ENCODE measurements at regions not wholly inside any gene's neighbourhood (a gene's known extent, or its start where the extent isn't known, plus 50 kb on each side); places are given as distances from the start of the nearest gene placed in this dataset.

DNA sequence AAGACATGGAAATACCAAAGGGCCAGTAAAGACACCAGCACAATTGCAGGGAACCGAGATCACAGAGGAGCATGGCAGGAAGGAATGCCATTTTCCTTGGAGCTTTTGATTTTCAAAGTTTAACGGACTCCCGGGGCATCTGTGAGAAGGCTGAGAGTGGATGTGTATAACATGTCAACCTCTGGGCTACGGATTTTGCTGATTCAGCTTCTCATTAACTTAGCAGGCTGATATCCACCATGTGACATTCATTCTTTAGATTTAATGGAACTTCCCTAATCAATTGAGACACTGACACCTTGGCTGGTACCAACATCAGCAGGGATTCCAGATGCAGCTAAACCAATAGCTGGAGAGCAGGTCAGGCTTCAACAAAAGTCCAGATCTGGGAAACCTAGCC, 496.6 kb upstream of the SPHKAP start:
- Histone ChIP-seq H3K27me3 (no peaks in the 10 kb centered on the region), H3K4me2 (no peak overlapping the region), H3K9me2 (replicated peaks; ENCODE audit: insufficient read depth) (no peaks in the 10 kb centered on the region), H3K36me3 (replicated peaks; ENCODE audit: insufficient read depth, low read depth) (no peaks in the 10 kb centered on the region), H3K27ac (no peak overlapping the region), H3K9me3 (ENCODE audit: low read depth) (no peaks in the 10 kb centered on the region), H4K20me1 (ENCODE audit: insufficient read depth, poor library complexity, severe bottlenecking) (no peaks in the 10 kb centered on the region), H2AFZ (no peak overlapping the region), H3K4me3 (no peak overlapping the region), H3K4me1 (ENCODE audit: insufficient read depth) (no peaks in the 10 kb centered on the region), H3K79me2 (no peaks in the 10 kb centered on the region)
- 82% methylated on average over 4 of the region's 4 CpGs for WGBS (ENCODE audit: low lambda C conversion rate, missing lambda C conversion rate)
- TF ChIP-seq, protein P1, sequence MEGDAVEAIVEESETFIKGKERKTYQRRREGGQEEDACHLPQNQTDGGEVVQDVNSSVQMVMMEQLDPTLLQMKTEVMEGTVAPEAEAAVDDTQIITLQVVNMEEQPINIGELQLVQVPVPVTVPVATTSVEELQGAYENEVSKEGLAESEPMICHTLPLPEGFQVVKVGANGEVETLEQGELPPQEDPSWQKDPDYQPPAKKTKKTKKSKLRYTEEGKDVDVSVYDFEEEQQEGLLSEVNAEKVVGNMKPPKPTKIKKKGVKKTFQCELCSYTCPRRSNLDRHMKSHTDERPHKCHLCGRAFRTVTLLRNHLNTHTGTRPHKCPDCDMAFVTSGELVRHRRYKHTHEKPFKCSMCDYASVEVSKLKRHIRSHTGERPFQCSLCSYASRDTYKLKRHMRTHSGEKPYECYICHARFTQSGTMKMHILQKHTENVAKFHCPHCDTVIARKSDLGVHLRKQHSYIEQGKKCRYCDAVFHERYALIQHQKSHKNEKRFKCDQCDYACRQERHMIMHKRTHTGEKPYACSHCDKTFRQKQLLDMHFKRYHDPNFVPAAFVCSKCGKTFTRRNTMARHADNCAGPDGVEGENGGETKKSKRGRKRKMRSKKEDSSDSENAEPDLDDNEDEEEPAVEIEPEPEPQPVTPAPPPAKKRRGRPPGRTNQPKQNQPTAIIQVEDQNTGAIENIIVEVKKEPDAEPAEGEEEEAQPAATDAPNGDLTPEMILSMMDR (IDR thresholded peaks at IDR 0.05; ENCODE audit: poor library complexity), result no peak
- no peak for TF ChIP-seq EZH2phosphoT487 (IDR thresholded peaks at IDR 0.05; ENCODE audit: low read depth, severe bottlenecking, unreplicated experiment)
- TF ChIP-seq EZH2 (IDR thresholded peaks at IDR 0.05; ENCODE audit: borderline replicate concordance), result no peak
- DNase-seq (ENCODE audit: low spot score), result no peak

DNA sequence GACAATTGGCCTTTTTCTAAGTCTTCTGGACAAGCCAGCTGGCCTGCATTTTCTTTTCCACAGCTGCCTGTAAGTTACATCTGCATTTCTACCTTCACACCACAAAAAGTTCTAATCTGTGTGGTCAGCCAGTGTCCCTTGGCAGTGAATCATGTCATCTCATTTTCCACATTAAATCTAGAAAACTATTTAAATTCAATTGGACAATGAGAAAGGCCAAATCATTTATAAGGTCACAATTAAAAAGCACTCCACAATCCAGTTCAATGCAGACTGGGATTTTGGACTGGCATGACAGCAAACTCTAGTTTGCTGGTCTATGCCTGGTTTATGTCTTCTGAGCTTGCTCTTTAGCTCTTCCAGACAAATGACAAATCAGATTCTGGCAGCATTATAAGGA, 494.2 kb upstream of the SPHKAP start:
- DNase-seq (ENCODE audit: low spot score), result no peak

GRCh38 chr2:228675091-228675490, 493.6 kb upstream of the SPHKAP start:
- TF ChIP-seq EZH2phosphoT487 (IDR thresholded peaks at IDR 0.05; ENCODE audit: low read depth, severe bottlenecking, unreplicated experiment) (no peak), EZH2 (IDR thresholded peaks at IDR 0.05; ENCODE audit: borderline replicate concordance) (no peak)
- TF ChIP-seq, protein P1 (IDR thresholded peaks at IDR 0.05; ENCODE audit: poor library complexity), result no peak
- Histone ChIP-seq H3K9me3 (ENCODE audit: low read depth) (no peaks in the 10 kb centered on the region), H2AFZ (no peak overlapping the region), H3K27ac (peak overlapping the region; percentile 5), H4K20me1 (ENCODE audit: insufficient read depth, poor library complexity, severe bottlenecking) (no peaks in the 10 kb centered on the region), H3K4me3 (no peak overlapping the region), H3K9me2 (replicated peaks; ENCODE audit: insufficient read depth) (no peaks in the 10 kb centered on the region), H3K4me2 (no peak overlapping the region), H3K36me3 (replicated peaks; ENCODE audit: insufficient read depth, low read depth) (no peaks in the 10 kb centered on the region), H3K27me3 (no peaks in the 10 kb centered on the region), H3K4me1 (ENCODE audit: insufficient read depth) (no peaks in the 10 kb centered on the region), H3K79me2 (no peaks in the 10 kb centered on the region)
- 57% methylated on average over 2 of the region's 2 CpGs for WGBS (ENCODE audit: low lambda C conversion rate, missing lambda C conversion rate)
- no peak for DNase-seq (ENCODE audit: low spot score)

More for the DNA sequence above, 494.2 kb upstream of the SPHKAP start:
- Histone ChIP-seq H3K9me3 (ENCODE audit: low read depth) (no peaks in the 10 kb centered on the region), H3K27ac (peak overlapping the region; percentile 5), H3K36me3 (replicated peaks; ENCODE audit: insufficient read depth, low read depth) (no peaks in the 10 kb centered on the region), H3K4me1 (ENCODE audit: insufficient read depth) (no peaks in the 10 kb centered on the region), H3K79me2 (no peaks in the 10 kb centered on the region), H3K9me2 (replicated peaks; ENCODE audit: insufficient read depth) (no peaks in the 10 kb centered on the region), H3K27me3 (no peaks in the 10 kb centered on the region), H3K4me2 (no peak overlapping the region), H4K20me1 (ENCODE audit: insufficient read depth, poor library complexity, severe bottlenecking) (no peaks in the 10 kb centered on the region), H2AFZ (no peak overlapping the region), H3K4me3 (no peak overlapping the region)
- TF ChIP-seq EZH2phosphoT487 (IDR thresholded peaks at IDR 0.05; ENCODE audit: low read depth, severe bottlenecking, unreplicated experiment), result no peak
- TF ChIP-seq EZH2 (IDR thresholded peaks at IDR 0.05; ENCODE audit: borderline replicate concordance), result no peak
- TF ChIP-seq, protein P1 (IDR thresholded peaks at IDR 0.05; ENCODE audit: poor library complexity), result no peak
